IMR-90 (cell line): ENCODE measurements at regions not wholly inside any gene's neighbourhood (a gene's known extent, or its start where the extent isn't known, plus 50 kb on each side); places are given as distances from the start of the nearest gene placed in this dataset.

Source experiments
- ATAC-seq: fragments of 200-7000 bp; cut with Tn5 transposase; 2 replicates; pipeline ENCODE4 v1.9.1; 2020; ENCODE audit warnings: low read depth, mild to moderate bottlenecking, moderate library complexity
- BruUV-seq: library from RNA; stranded (reverse); fragments of 400-500 nt; replicated peaks from 2 replicates; lab custom pipeline; 2021; lab: Mats Ljungman, UMichigan
- CTCF ChIA-PET: fragments of 300-600 bp; formaldehyde crosslinking; extraction: SDS; loops from one replicate; lab custom pipeline; 2021; ENCODE audit warnings: antibody characterized with exemption; lab: Yijun Ruan, JAX
- POLR2A ChIA-PET: fragments of 300-600 bp; sonication (Branson Sonifier 250); formaldehyde crosslinking; loops from one replicate; lab custom pipeline; 2022; ENCODE audit warnings: antibody characterized with exemption; ENCODE audit not compliant: unreplicated experiment; lab: Charles Lee
- DNase-seq: peaks from one replicate; pipeline ENCODE4 v3.0.0; 2013
- H2AFZ ChIP-seq: replicated peaks from 2 replicates; pipeline ENCODE3; 2013; ENCODE audit warnings: low read length, mild to moderate bottlenecking; ENCODE audit not compliant: poor library complexity
- H2AK5ac ChIP-seq: 2 replicates; pipeline ENCODE4 v1.6.1; 2013; ENCODE audit warnings: low read depth, low read length, inconsistent platforms
- H2AK9ac ChIP-seq: replicated peaks from 2 replicates; pipeline ENCODE3; 2013; ENCODE audit warnings: mild to moderate bottlenecking, low read depth, low read length, moderate library complexity; ENCODE audit not compliant: poor library complexity
- H2BK120ac ChIP-seq: 2 replicates; pipeline ENCODE4 v1.6.1; 2013; ENCODE audit warnings: low read depth, low read length, inconsistent platforms
- H2BK15ac ChIP-seq: 3 replicates; pipeline ENCODE4 v1.6.1; 2013; ENCODE audit warnings: low read depth, low read length, inconsistent platforms
- H2BK20ac ChIP-seq: 2 replicates; pipeline ENCODE4 v1.6.1; 2013; ENCODE audit warnings: low read depth, mild to moderate bottlenecking, inconsistent platforms, low read length, moderate library complexity
- H2BK5ac ChIP-seq: 2 replicates; pipeline ENCODE4 v1.6.1; 2013; ENCODE audit warnings: mild to moderate bottlenecking, low read depth, low read length, inconsistent platforms; ENCODE audit not compliant: poor library complexity, severe bottlenecking
- H3K14ac ChIP-seq: replicated peaks from 2 replicates; pipeline ENCODE4 v1.6.1; 2013; ENCODE audit warnings: low read depth, low read length, inconsistent platforms
- H3K18ac ChIP-seq: 2 replicates; pipeline ENCODE4 v1.6.1; 2013; ENCODE audit warnings: low read depth, low read length, control low read depth
- H3K23ac ChIP-seq: 2 replicates; pipeline ENCODE4 v1.6.1; 2013; ENCODE audit warnings: low read depth, low read length, inconsistent platforms
- H3K27ac ChIP-seq: 2 replicates; pipeline ENCODE4 v1.5.1; 2013; ENCODE audit warnings: mild to moderate bottlenecking, control low read depth, low read length; ENCODE audit not compliant: insufficient read depth
- H3K27me3 ChIP-seq: 2 replicates; pipeline ENCODE4 v1.6.1; 2013; ENCODE audit warnings: low read length; ENCODE audit not compliant: control insufficient read depth, insufficient read depth
- H3K36me3 ChIP-seq: 2 replicates; pipeline ENCODE4 v1.6.1; 2013; ENCODE audit warnings: low read length, mixed read lengths; ENCODE audit not compliant: control insufficient read depth, insufficient read depth
- H3K4ac ChIP-seq: 2 replicates; pipeline ENCODE4 v1.6.1; 2013; ENCODE audit warnings: low read depth, low read length, inconsistent platforms
- H3K4me1 ChIP-seq: 2 replicates; pipeline ENCODE4 v1.6.1; 2013; ENCODE audit warnings: low read length, mixed read lengths; ENCODE audit not compliant: control insufficient read depth, insufficient read depth
- H3K4me2 ChIP-seq: 2 replicates; pipeline ENCODE4 v1.6.1; 2013; ENCODE audit warnings: low read depth, mild to moderate bottlenecking, control low read depth, low read length, moderate library complexity
- H3K4me3 ChIP-seq: 2 replicates; pipeline ENCODE4 v1.5.1; 2013; ENCODE audit warnings: low read depth, mild to moderate bottlenecking, control low read depth, low read length, moderate library complexity; ENCODE audit not compliant: insufficient read depth
- H3K56ac ChIP-seq: 2 replicates; pipeline ENCODE4 v1.6.1; 2013; ENCODE audit warnings: low read length, inconsistent platforms; ENCODE audit not compliant: insufficient read depth; ENCODE audit errors: extremely low read depth
- H3K79me1 ChIP-seq, 2 experiments: 2 replicates each; pipeline ENCODE4 v1.6.1; 2013; ENCODE audit warnings: low read length in 2 of 2, inconsistent platforms in 1 of 2, low read depth in 1 of 2
- H3K9ac ChIP-seq: 2 replicates; pipeline ENCODE4 v1.6.1; 2013; ENCODE audit warnings: low read depth, low read length, control low read depth
- H3K9me1 ChIP-seq: 2 replicates; pipeline ENCODE4 v1.6.1; 2013; ENCODE audit warnings: low read length, inconsistent platforms; ENCODE audit not compliant: insufficient read depth
- H3K9me3 ChIP-seq: 2 replicates; pipeline ENCODE4 v1.6.1; 2013; ENCODE audit warnings: low read length; ENCODE audit not compliant: control insufficient read depth, insufficient read depth
- H4K20me1 ChIP-seq: 2 replicates; pipeline ENCODE4 v1.6.1; 2013; ENCODE audit warnings: low read length, inconsistent platforms; ENCODE audit not compliant: insufficient read depth
- H4K5ac ChIP-seq: 2 replicates; pipeline ENCODE4 v1.6.1; 2013; ENCODE audit warnings: mild to moderate bottlenecking, low read depth, low read length, control low read depth
- H4K8ac ChIP-seq, 2 experiments: 2 replicates each; pipeline ENCODE4 v1.6.1; 2013; ENCODE audit warnings: low read depth in 2 of 2, low read length in 2 of 2, control low read depth in 1 of 2, inconsistent platforms in 1 of 2
- H4K91ac ChIP-seq: 2 replicates; pipeline ENCODE4 v1.6.1; 2013; ENCODE audit warnings: low read depth, low read length, inconsistent platforms; ENCODE audit not compliant: insufficient read depth
- CHD1 ChIP-seq: IDR thresholded peaks from 2 replicates; pipeline ENCODE4 v1.6.1; 2012; ENCODE audit warnings: low read depth, low read length, improper control_type of control experiment
- FOS ChIP-seq: fragments of 150-350 bp; IDR thresholded peaks from 2 replicates; pipeline ENCODE4 v1.6.1; 2016; ENCODE audit warnings: low read depth, low read length
- MAFK ChIP-seq: IDR thresholded peaks from 2 replicates; pipeline ENCODE4 v1.6.1; 2012; ENCODE audit warnings: low read depth, low read length, improper control_type of control experiment
- MAZ ChIP-seq: IDR thresholded peaks from 2 replicates; pipeline ENCODE4 v1.6.1; 2012; ENCODE audit warnings: low read depth, mild to moderate bottlenecking, low read length, improper control_type of control experiment, moderate library complexity, borderline replicate concordance
- MXI1 ChIP-seq: IDR thresholded peaks from 2 replicates; pipeline ENCODE4 v1.6.1; 2012; ENCODE audit warnings: low read depth, mild to moderate bottlenecking, low read length, moderate library complexity, borderline replicate concordance
- NFE2L2 ChIP-seq: fragments of 150-350 bp; IDR thresholded peaks from 2 replicates; pipeline ENCODE4 v1.6.1; 2016; ENCODE audit warnings: low read depth, mild to moderate bottlenecking, low read length
- POLR2A ChIP-seq: IDR thresholded peaks from 2 replicates; pipeline ENCODE4 v1.6.1; 2012; ENCODE audit warnings: mild to moderate bottlenecking, low read depth, low read length
- RCOR1 ChIP-seq: IDR thresholded peaks from 2 replicates; pipeline ENCODE4 v1.6.1; 2012; ENCODE audit warnings: mild to moderate bottlenecking, low read length, improper control_type of control experiment; ENCODE audit not compliant: insufficient replicate concordance
- SMC3 ChIP-seq: fragments of 150-350 bp; IDR thresholded peaks from 2 replicates; pipeline ENCODE4 v1.6.1; 2016; ENCODE audit warnings: low read depth, mild to moderate bottlenecking, antibody characterized with exemption, low read length, moderate library complexity
- WGBS, 2 experiments: methylation state at CpG; one replicate each; pipeline versions ENCODE4 v1.1.5 to v1.1.7; 2013; ENCODE audit warnings: missing lambda C conversion rate in 2 of 2; ENCODE audit not compliant: insufficient read length in 1 of 2; ENCODE audit errors: extremely low coverage in 2 of 2; 5-methylcytosine and 5-hydroxymethylcytosine counted together
- dilution Hi-C: fragments of 300-500 bp; cut with HindIII; formaldehyde crosslinking; loops from one replicate; pipeline ENCODE4 v1.14.3; 2018; ENCODE audit warnings: low sequenced_read_pairs; ENCODE audit not compliant: unreplicated experiment
- in situ Hi-C: fragments of 300-500 bp; cut with MboI; formaldehyde crosslinking; loops from 3 replicates; pipeline ENCODE4 v1.14.3; 2019; ENCODE audit warnings: low sequenced_read_pairs, inconsistent platforms, mixed read lengths
- intact Hi-C: fragments of 100-400 bp; cut with micrococcal nuclease; formaldehyde crosslinking; loops from 2 replicates; pipeline ENCODE4 v1.10.0; 2022
- TF ChIP-seq, protein P1 (sequence below): fragments of 150-350 bp; IDR thresholded peaks from 2 replicates; pipeline ENCODE4 v1.6.1; 2016; ENCODE audit warnings: low read depth, mild to moderate bottlenecking, low read length, moderate library complexity, borderline replicate concordance
- TF ChIP-seq, protein P2 (sequence below): fragments of 150-350 bp; IDR thresholded peaks from 2 replicates; pipeline ENCODE4 v1.6.1; 2017; ENCODE audit warnings: mild to moderate bottlenecking, antibody characterized with exemption, low read length, low read depth

DNA sequence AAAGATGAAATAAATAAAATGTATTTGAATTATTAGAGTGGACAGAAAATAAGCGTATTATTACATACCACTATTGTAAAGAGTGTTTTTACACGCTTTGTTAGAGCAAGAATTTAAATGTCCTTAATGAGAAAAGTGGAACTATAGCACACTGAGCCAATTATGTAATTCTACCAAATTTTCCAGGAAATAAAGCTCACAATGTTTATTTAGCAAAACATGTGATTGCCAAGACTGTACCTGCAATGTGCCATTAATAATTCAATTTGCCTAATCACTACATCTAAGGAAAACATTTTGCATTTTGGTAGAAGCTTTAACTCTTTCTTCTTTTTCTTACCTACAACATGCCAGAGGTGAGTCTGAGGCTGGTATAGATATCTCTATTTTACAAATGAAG lies 58.7 kb upstream of the PHACTR1 start:
- H3K14ac ChIP-seq, result no peak overlapping the region
- no peak overlapping the region for H3K4me2 ChIP-seq
- ATAC-seq, result no peak
- ChIA-PET POLR2A (no interaction called here), CTCF (no interaction called here)
- H3K4ac ChIP-seq, result no peak overlapping the region
- H3K9me3 ChIP-seq, result no peaks in the 10 kb centered on the region
- H3K56ac ChIP-seq, result no peak overlapping the region
- no peak for DNase-seq
- H4K8ac ChIP-seq, result no peak overlapping the region
- no peaks in the 10 kb centered on the region for H3K79me1 ChIP-seq
- H3K4me3 ChIP-seq, result no peak overlapping the region
- H2AFZ ChIP-seq, result no peak overlapping the region
- no peak overlapping the region for H3K23ac ChIP-seq
- no peaks in the 10 kb centered on the region; the same call in 1 of the 2 replicates for H3K9me1 ChIP-seq
- TF ChIP-seq, protein P1, sequence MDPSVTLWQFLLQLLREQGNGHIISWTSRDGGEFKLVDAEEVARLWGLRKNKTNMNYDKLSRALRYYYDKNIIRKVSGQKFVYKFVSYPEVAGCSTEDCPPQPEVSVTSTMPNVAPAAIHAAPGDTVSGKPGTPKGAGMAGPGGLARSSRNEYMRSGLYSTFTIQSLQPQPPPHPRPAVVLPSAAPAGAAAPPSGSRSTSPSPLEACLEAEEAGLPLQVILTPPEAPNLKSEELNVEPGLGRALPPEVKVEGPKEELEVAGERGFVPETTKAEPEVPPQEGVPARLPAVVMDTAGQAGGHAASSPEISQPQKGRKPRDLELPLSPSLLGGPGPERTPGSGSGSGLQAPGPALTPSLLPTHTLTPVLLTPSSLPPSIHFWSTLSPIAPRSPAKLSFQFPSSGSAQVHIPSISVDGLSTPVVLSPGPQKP, result no peak
- TF ChIP-seq MXI1, result no peak
- TF ChIP-seq, protein P2, sequence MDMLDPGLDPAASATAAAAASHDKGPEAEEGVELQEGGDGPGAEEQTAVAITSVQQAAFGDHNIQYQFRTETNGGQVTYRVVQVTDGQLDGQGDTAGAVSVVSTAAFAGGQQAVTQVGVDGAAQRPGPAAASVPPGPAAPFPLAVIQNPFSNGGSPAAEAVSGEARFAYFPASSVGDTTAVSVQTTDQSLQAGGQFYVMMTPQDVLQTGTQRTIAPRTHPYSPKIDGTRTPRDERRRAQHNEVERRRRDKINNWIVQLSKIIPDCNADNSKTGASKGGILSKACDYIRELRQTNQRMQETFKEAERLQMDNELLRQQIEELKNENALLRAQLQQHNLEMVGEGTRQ, result no peak
- TF ChIP-seq NFE2L2, result no peak
- TF ChIP-seq CHD1, result no peak
- no peak for TF ChIP-seq MAZ
- TF ChIP-seq FOS, result no peak
- no peak for TF ChIP-seq MAFK
- TF ChIP-seq RCOR1, result no peak
- TF ChIP-seq POLR2A, result no peak
- TF ChIP-seq SMC3, result no peak
- H4K91ac ChIP-seq, result no peak overlapping the region
- no peak overlapping the region for H3K9ac ChIP-seq
- no peak overlapping the region for H2BK120ac ChIP-seq
- dilution Hi-C loops, result no loop called here
- H3K27ac ChIP-seq, result no peak overlapping the region
- H3K18ac ChIP-seq, result no peak overlapping the region
- intact Hi-C loops, result no loop called here
- no peaks in the 10 kb centered on the region for H3K36me3 ChIP-seq
- no peaks in the 10 kb centered on the region for H3K4me1 ChIP-seq
- H2BK5ac ChIP-seq, result no peak overlapping the region
- H2BK15ac ChIP-seq, result no peak overlapping the region
- H2AK9ac ChIP-seq, result no peak overlapping the region
- BruUV-seq, result no TSS peak
- no peak overlapping the region for H2AK5ac ChIP-seq
- no peaks in the 10 kb centered on the region for H4K20me1 ChIP-seq
- H3K27me3 ChIP-seq, result no peaks in the 10 kb centered on the region
- no peak overlapping the region for H4K5ac ChIP-seq
- no CpG with 5 or more reads among the region's 2 CpGs for WGBS, 2 experiments
- H2BK20ac ChIP-seq, result no peak overlapping the region
- in situ Hi-C loops, result no loop called here
